VCaP (cell line): ENCODE measurements at regions not wholly inside any gene's neighbourhood (a gene's known extent, or its start where the extent isn't known, plus 50 kb on each side); places are given as distances from the start of the nearest gene placed in this dataset.
"Not testable (repeated sequence)": the region's sequence is repeated elsewhere in the genome, so short reads cannot be mapped to it uniquely, and the experiment has no call there.

Experiments
- H3K27ac ChIP-seq: fragments of 450-650 bp; 2 replicates; pipeline ENCODE4 v1.5.1; 2017
- TF ChIP-seq, protein P1 (sequence below): fragments of 450-650 bp; conservative IDR thresholded peaks from 2 replicates; pipeline ENCODE4 v1.5.1; 2017; ENCODE audit warnings: mild to moderate bottlenecking, moderate library complexity

DNA sequence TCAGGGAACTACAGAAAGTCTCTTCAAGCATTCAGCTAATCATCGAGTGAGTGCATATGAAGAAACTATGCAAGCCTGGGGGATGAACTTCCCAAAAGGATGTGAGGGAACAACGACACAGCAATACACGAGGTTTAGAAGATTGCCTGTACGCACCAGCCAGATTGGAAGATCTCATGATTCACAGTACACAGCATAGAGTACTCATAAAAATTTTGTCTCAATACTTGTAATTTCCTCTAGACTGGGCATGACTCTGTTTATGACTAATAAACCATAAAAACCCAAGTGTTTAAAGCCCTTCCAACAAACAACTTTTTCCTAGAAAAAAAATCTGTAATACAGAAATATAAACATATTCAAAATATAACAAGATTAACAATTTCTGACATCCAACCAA lies 279.7 kb downstream of the KCNJ3 start:
- H3K27ac ChIP-seq, result no peak overlapping the region
- TF ChIP-seq, protein P1, sequence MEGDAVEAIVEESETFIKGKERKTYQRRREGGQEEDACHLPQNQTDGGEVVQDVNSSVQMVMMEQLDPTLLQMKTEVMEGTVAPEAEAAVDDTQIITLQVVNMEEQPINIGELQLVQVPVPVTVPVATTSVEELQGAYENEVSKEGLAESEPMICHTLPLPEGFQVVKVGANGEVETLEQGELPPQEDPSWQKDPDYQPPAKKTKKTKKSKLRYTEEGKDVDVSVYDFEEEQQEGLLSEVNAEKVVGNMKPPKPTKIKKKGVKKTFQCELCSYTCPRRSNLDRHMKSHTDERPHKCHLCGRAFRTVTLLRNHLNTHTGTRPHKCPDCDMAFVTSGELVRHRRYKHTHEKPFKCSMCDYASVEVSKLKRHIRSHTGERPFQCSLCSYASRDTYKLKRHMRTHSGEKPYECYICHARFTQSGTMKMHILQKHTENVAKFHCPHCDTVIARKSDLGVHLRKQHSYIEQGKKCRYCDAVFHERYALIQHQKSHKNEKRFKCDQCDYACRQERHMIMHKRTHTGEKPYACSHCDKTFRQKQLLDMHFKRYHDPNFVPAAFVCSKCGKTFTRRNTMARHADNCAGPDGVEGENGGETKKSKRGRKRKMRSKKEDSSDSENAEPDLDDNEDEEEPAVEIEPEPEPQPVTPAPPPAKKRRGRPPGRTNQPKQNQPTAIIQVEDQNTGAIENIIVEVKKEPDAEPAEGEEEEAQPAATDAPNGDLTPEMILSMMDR, result no peak

DNA sequence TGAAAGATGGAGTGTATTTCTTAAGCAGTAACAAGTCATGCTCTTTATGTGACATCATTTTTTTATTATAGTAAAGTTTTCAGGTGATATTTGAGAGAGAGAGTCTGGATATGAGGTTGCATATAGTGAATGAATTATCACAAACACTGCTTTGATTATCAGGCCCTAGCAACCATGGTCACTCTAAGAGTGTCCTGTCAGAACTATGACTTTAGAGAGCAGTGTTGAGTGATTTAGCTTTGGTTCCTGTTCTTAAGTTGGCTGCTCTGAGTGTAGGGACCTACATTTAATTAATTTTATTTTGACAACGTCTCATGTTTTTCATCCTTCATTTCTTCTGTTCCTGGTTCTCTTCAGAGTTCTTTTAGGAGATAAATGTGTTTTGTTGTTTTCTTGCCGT lies 275.5 kb downstream of the KCNJ3 start:
- TF ChIP-seq, protein P1, result no peak
- no peak overlapping the region for H3K27ac ChIP-seq

DNA sequence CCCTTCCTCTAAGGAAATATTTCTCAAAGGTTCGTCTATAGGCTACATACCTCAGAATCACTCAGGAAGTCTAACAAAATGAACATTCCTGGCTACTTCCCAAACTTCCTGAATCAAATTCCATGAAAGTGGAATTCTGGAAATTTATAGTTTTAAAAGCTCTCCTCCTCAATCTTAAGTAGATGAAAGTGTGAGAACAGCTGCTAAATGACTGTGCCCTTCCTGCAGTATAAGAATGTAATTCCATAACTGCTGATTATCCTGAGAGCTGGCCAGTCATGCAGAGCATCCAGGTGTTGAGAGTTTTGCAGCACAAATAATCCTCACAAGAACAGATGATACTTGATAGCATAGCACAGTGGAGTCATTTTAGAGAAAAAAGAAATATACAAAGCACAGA lies 265.0 kb downstream of the KCNJ3 start:
- TF ChIP-seq, protein P1, result no peak
- no peak overlapping the region for H3K27ac ChIP-seq

DNA sequence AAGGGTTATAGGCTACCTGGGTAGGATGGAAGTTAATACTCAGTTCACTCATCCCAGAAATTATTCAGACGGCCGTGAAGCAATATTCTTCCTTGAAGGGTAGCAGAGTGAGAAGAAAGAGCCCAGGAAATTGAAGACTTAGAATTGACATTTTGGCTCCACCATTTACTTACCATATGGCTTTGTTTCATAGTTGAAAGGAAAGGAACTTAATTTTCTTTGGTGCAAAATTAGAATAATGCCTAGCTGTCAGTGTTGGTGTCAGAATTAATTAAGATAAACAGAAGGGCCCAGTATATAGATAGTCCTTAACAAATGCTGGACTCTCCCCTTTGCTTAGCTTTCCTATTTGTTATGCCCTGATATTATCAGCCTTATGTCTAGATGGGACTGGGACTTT lies 263.2 kb downstream of the KCNJ3 start:
- no peak overlapping the region for H3K27ac ChIP-seq
- TF ChIP-seq, protein P1, result no peak

DNA sequence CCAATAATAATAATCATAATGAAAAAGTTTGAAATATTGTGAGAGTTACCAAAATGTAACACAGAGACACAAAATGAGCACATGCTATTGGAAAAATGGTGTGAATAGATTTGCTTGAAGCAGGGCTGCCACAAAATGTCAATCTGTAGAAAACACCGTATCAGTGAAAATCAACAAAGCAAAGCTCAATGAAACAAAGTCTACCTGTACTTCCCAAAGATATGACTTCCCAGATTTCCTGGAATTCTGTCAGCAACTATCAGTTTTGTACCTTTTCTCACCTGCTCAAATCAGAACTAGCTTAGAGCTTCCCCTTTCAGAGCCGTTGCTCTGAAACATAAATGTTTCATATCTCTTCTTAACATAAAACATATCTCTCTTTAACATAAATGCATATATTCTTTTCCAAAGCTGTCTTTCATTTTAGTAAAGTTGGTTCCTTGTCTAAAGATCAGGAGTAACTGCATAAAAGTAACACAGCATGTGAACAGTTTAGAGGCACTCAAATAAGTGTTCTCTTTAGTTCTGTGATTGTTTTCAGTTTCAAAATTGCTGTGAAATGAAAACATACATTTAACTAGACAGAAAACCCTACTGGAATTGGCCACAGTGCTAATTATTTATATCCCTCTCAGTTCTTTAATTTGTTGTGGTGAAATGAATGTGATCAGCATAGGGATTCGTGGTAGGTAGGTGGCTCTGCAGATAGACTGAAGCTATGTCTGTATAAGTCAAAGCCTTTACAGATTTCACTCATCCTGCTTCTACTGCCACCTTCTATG lies 262.5 kb downstream of the KCNJ3 start:
- TF ChIP-seq, protein P1, result no peak

DNA sequence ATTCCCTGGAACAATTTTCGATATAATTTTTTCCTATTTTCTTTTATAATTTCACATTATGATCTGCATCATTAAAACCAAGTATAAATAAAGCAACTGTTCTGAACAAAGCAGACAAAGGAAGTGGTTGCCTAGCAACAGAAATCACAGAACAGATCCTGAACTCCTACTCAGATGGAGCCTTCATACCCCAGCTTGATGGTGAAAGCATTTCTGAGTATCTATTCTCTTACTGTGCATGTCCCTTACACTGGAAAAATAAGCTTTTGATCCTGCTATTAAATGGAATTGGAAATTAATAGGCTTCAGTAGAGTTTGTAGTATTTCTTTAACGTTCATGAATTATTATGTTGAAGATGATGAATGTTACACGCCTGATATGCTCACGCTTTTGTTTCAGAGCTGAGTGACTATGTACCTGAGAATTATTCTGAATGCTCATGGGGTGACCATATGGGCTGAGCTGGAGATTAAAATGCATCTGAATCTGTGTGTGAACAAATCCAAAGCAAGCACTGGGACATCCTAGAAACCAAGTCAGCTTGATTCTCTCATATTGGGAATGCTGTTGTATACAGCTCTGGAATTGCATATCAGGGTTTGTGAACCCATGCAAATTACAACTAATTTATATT lies 254.0 kb downstream of the KCNJ3 start:
- TF ChIP-seq, protein P1, result no peak
- no peak overlapping the region for H3K27ac ChIP-seq

More for the DNA sequence above, 262.5 kb downstream of the KCNJ3 start:
- no peak overlapping the region for H3K27ac ChIP-seq

DNA sequence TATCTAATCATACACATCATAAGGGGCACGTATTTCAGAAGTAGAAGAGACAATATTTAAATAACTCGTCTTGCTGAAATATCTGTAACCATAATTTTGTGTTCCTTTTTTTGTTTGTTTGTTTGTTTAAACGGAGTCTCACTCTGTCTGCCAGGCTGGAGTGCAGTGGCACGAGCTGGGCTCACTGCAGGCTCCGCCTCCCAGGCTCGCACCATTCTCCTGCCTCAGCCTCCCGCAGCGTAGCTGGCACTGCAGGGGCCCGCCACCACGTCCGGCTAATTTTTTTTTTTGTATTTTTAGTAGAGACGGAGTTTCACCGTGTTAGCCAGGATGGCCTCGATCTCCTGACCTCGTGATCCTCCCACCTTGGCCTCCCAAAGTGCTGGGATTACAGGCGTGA lies 248.9 kb downstream of the KCNJ3 start:
- not testable (repeated sequence) for H3K27ac ChIP-seq

DNA sequence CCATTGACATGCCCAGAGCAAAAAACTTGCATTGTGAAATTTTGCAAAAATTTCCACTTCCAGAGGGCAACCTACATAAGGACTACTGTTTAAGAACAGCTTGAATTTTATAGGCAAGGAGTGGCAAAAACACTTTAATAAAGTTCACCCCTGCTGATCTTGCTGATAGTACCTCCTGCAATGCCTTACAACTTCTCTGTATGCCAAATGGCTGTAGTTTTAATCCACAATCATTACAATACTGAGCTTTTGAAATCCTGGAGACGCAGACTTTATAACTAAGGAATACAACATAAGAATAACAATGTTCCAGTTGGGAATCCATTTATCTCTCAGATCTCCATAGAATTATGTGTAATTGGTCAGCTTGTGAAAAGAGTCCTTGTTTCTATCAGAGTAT lies 247.5 kb downstream of the KCNJ3 start:
- no peak overlapping the region for H3K27ac ChIP-seq
- TF ChIP-seq, protein P1, result no peak
